ENCODE measurements at regions not wholly inside any gene's neighbourhood (a gene's known extent, or its start where the extent isn't known, plus 50 kb on each side); places are given as distances from the start of the nearest gene placed in this dataset.

- TF ChIP-seq GATA2 (IDR thresholded peaks at IDR 0.05; ENCODE audit: low read depth, low read length) (no peak), GATA3 (IDR thresholded peaks at IDR 0.05; ENCODE audit: low read depth, low read length) (no peak)
Observed at GRCh38 chr1:166221316-166221715, 54.5 kb upstream of the FAM78B start.

- TF ChIP-seq GATA3 (IDR thresholded peaks at IDR 0.05; ENCODE audit: low read depth, low read length) (no peak), GATA2 (IDR thresholded peaks at IDR 0.05; ENCODE audit: low read depth, low read length) (no peak)
Observed at GRCh38 chr1:166233750-166234366, 67.1 kb upstream of the FAM78B start.

GRCh38 chr1:166235728-166236127, 68.9 kb upstream of the FAM78B start:
- TF ChIP-seq GATA3 (IDR thresholded peaks at IDR 0.05; ENCODE audit: low read depth, low read length) (no peak), GATA2 (IDR thresholded peaks at IDR 0.05; ENCODE audit: low read depth, low read length) (no peak)

GRCh38 chr1:166237675-166238074, 70.9 kb upstream of the FAM78B start:
- TF ChIP-seq GATA2 (IDR thresholded peaks at IDR 0.05; ENCODE audit: low read depth, low read length) (no peak), GATA3 (IDR thresholded peaks at IDR 0.05; ENCODE audit: low read depth, low read length) (no peak)

- TF ChIP-seq GATA2 (IDR thresholded peaks at IDR 0.05; ENCODE audit: low read depth, low read length) (no peak), GATA3 (IDR thresholded peaks at IDR 0.05; ENCODE audit: low read depth, low read length) (no peak)
Observed at GRCh38 chr1:166253076-166253779, 86.4 kb upstream of the FAM78B start.

GRCh38 chr1:166258017-166258416, 91.2 kb upstream of the FAM78B start:
- TF ChIP-seq GATA2 (IDR thresholded peaks at IDR 0.05; ENCODE audit: low read depth, low read length) = no peak
- TF ChIP-seq GATA3 (IDR thresholded peaks at IDR 0.05; ENCODE audit: low read depth, low read length) = no peak

GRCh38 chr1:166261511-166261910, 94.7 kb upstream of the FAM78B start:
- TF ChIP-seq GATA3 (IDR thresholded peaks at IDR 0.05; ENCODE audit: low read depth, low read length) (no peak), GATA2 (IDR thresholded peaks at IDR 0.05; ENCODE audit: low read depth, low read length) (no peak)

- TF ChIP-seq GATA2 (IDR thresholded peaks at IDR 0.05; ENCODE audit: low read depth, low read length) = no peak; the same call in 1 of the 2 replicates
- no peak for TF ChIP-seq GATA3 (IDR thresholded peaks at IDR 0.05; ENCODE audit: low read depth, low read length)
Observed at GRCh38 chr1:166270476-166271150, 103.8 kb upstream of the FAM78B start.

GRCh38 chr1:166271151-166271538, 104.3 kb upstream of the FAM78B start:
- TF ChIP-seq GATA2 (IDR thresholded peaks at IDR 0.05; ENCODE audit: low read depth, low read length) (no peak), GATA3 (IDR thresholded peaks at IDR 0.05; ENCODE audit: low read depth, low read length) (no peak)

- TF ChIP-seq GATA2 (IDR thresholded peaks at IDR 0.05; ENCODE audit: low read depth, low read length) (no peak), GATA3 (IDR thresholded peaks at IDR 0.05; ENCODE audit: low read depth, low read length) (no peak)
Observed at GRCh38 chr1:166272155-166272554, 105.4 kb upstream of the FAM78B start.

- TF ChIP-seq GATA3 (IDR thresholded peaks at IDR 0.05; ENCODE audit: low read depth, low read length) (no peak), GATA2 (IDR thresholded peaks at IDR 0.05; ENCODE audit: low read depth, low read length) (no peak)
Observed at GRCh38 chr1:166272851-166273250, 106.0 kb upstream of the FAM78B start.

GRCh38 chr1:166273618-166274017, 106.8 kb upstream of the FAM78B start:
- no peak for TF ChIP-seq GATA3 (IDR thresholded peaks at IDR 0.05; ENCODE audit: low read depth, low read length)
- peak; percentile 72 for TF ChIP-seq GATA2 (IDR thresholded peaks at IDR 0.05; ENCODE audit: low read depth, low read length)

- no peak for TF ChIP-seq GATA3 (IDR thresholded peaks at IDR 0.05; ENCODE audit: low read depth, low read length)
- TF ChIP-seq GATA2 (IDR thresholded peaks at IDR 0.05; ENCODE audit: low read depth, low read length) = no peak
Observed at GRCh38 chr1:166282391-166283137, 115.8 kb upstream of the FAM78B start.

- TF ChIP-seq GATA3 (IDR thresholded peaks at IDR 0.05; ENCODE audit: low read depth, low read length) (no peak), GATA2 (IDR thresholded peaks at IDR 0.05; ENCODE audit: low read depth, low read length) (no peak)
Observed at GRCh38 chr1:166283190-166283589, 116.4 kb upstream of the FAM78B start.
